ENCODE measurements at regions not wholly inside any gene's neighbourhood (a gene's known extent, or its start where the extent isn't known, plus 50 kb on each side); places are given as distances from the start of the nearest gene placed in this dataset.
"Not testable (repeated sequence)": the region's sequence is repeated elsewhere in the genome, so short reads cannot be mapped to it uniquely, and the experiment has no call there.

- DNase-seq (ENCODE audit: low spot score in 2 of 2) = no peak
These were observed 178.9 kb downstream of the BARX1 start for GRCh38 chr9:93776256-93776655.

GRCh38 chr9:93774331-93775102, 180.6 kb downstream of the BARX1 start:
- no peak for TF ChIP-seq CTCF (IDR thresholded peaks at IDR 0.05)
- TF ChIP-seq POLR2A (IDR thresholded peaks at IDR 0.05) = no peak
- no peak for TF ChIP-seq POLR2AphosphoS5 (IDR thresholded peaks at IDR 0.05)

More at GRCh38 chr9:93776256-93776655, 178.9 kb downstream of the BARX1 start:
- H3K27ac ChIP-seq = no peak overlapping the region
- H3K27me3 ChIP-seq = no peaks in the 10 kb centered on the region
- peaks cover 0 to 3% of the 10 kb centered on the region in 2 donors for H3K9me3 ChIP-seq
- TF ChIP-seq POLR2AphosphoS5 (IDR thresholded peaks at IDR 0.05) (no peak), POLR2A (IDR thresholded peaks at IDR 0.05) (no peak), CTCF (IDR thresholded peaks at IDR 0.05) (no peak)
- intact Hi-C loops (cut with DNase I; ENCODE audit: low total_unique reads) = loop anchor here (10.0 kb wide), 1 partner anchor 1761 kb away; no protein-coding TSS in a partner anchor
- H3K36me3 ChIP-seq = no peaks in the 10 kb centered on the region
- no peak overlapping the region for H3K4me3 ChIP-seq
- H3K4me1 ChIP-seq = no peaks in the 10 kb centered on the region

GRCh38 chr9:93771276-93771675, 183.9 kb downstream of the BARX1 start:
- H3K36me3 ChIP-seq = no peaks in the 10 kb centered on the region
- H3K27me3 ChIP-seq = no peaks in the 10 kb centered on the region
- no peak for DNase-seq (ENCODE audit: low spot score in 2 of 2)
- TF ChIP-seq POLR2A (IDR thresholded peaks at IDR 0.05) = no peak
- no peak overlapping the region for H3K4me3 ChIP-seq
- H3K4me1 ChIP-seq = no peaks in the 10 kb centered on the region
- intact Hi-C loops (cut with DNase I; ENCODE audit: low total_unique reads) = loop anchor here (10.0 kb wide), 1 partner anchor 1756 kb away; no protein-coding TSS in a partner anchor
- H3K27ac ChIP-seq = no peak overlapping the region
- peaks cover 0 to 10% of the 10 kb centered on the region in 2 donors for H3K9me3 ChIP-seq

More at GRCh38 chr9:93774331-93775102, 180.6 kb downstream of the BARX1 start:
- Histone ChIP-seq H3K4me3 (no peak overlapping the region), H3K27ac (no peak overlapping the region), H3K36me3 (no peaks in the 10 kb centered on the region), H3K27me3 (no peaks in the 10 kb centered on the region), H3K9me3 (no peaks in the 10 kb centered on the region), H3K4me1 (no peaks in the 10 kb centered on the region)
- intact Hi-C loops (cut with DNase I; ENCODE audit: low total_unique reads) = loop anchor here (10.0 kb wide), 1 partner anchor 1760 kb away; no protein-coding TSS in a partner anchor
- no peak for DNase-seq (ENCODE audit: low spot score in 2 of 2)

- Histone ChIP-seq H3K9me3 (peaks cover 17 to 26% of the 10 kb centered on the region in 2 donors), H3K4me1 (no peaks in the 10 kb centered on the region), H3K36me3 (no peaks in the 10 kb centered on the region), H3K27me3 (no peaks in the 10 kb centered on the region), H3K4me3 (no peak overlapping the region), H3K27ac (no peak overlapping the region)
- no peak for DNase-seq (ENCODE audit: low spot score in 2 of 2)
- TF ChIP-seq CTCF (IDR thresholded peaks at IDR 0.05) = no peak
- TF ChIP-seq POLR2A (IDR thresholded peaks at IDR 0.05) = no peak
- TF ChIP-seq POLR2AphosphoS5 (IDR thresholded peaks at IDR 0.05) = no peak
- intact Hi-C loops (cut with DNase I; ENCODE audit: low total_unique reads) = no loop called here
These were observed 185.4 kb downstream of the PHF2 start for GRCh38 chr9:93761822-93762221.

- TF ChIP-seq CTCF (IDR thresholded peaks at IDR 0.05) (no peak), POLR2AphosphoS5 (IDR thresholded peaks at IDR 0.05) (no peak), POLR2A (IDR thresholded peaks at IDR 0.05) (no peak)
- Histone ChIP-seq H3K27ac (no peak overlapping the region), H3K4me3 (no peak overlapping the region), H3K27me3 (no peaks in the 10 kb centered on the region), H3K4me1 (no peaks in the 10 kb centered on the region), H3K9me3 (peaks cover 22 to 64% of the 10 kb centered on the region in 2 donors), H3K36me3 (no peaks in the 10 kb centered on the region)
- DNase-seq (ENCODE audit: low spot score in 2 of 2) = no peak
- intact Hi-C loops (cut with DNase I; ENCODE audit: low total_unique reads) = no loop called here
These were observed 173.7 kb downstream of the PHF2 start for GRCh38 chr9:93750045-93750444.

- H3K4me3 ChIP-seq; H3K36me3 ChIP-seq; DNase-seq (ENCODE audit: low spot score in 2 of 2); H3K4me1 ChIP-seq; H3K27ac ChIP-seq; H3K27me3 ChIP-seq: not testable (repeated sequence)
- intact Hi-C loops (cut with DNase I; ENCODE audit: low total_unique reads) = loop anchor here (10.0 kb wide), 1 partner anchor 754 kb away; no protein-coding TSS in a partner anchor
- peaks cover 25 to 71% of the 10 kb centered on the region in 2 donors for H3K9me3 ChIP-seq
These were observed 172.4 kb downstream of the PHF2 start for GRCh38 chr9:93748827-93749226.

Measured in breast epithelium (tissue), 4 donors.